AG09309 (cell line): ENCODE measurements at regions not wholly inside any gene's neighbourhood (a gene's known extent, or its start where the extent isn't known, plus 50 kb on each side); places are given as distances from the start of the nearest gene placed in this dataset.
"Not testable (repeated sequence)": the region's sequence is repeated elsewhere in the genome, so short reads cannot be mapped to it uniquely, and the experiment has no call there.

Experiments used
- DNase-seq: peaks from one replicate; pipeline ENCODE4 v3.0.0-alpha.2; 2010; ENCODE audit warnings: low read depth
- H3K4me3 ChIP-seq: 2 replicates; pipeline ENCODE4 v1.5.1; 2011; ENCODE audit warnings: mild to moderate bottlenecking, low read depth, low read length, moderate library complexity; ENCODE audit not compliant: control insufficient read depth
- CTCF ChIP-seq: IDR thresholded peaks from 2 replicates; pipeline ENCODE4 v1.5.1; 2011; ENCODE audit warnings: mild to moderate bottlenecking, low read depth, low read length, inconsistent platforms; ENCODE audit not compliant: insufficient read depth, control insufficient read depth; ENCODE audit errors: missing control alignments

GRCh38 chr13:83452292-83452950 is 429.9 kb downstream of the SLITRK1 start:
- no peak for TF ChIP-seq CTCF
- no peak overlapping the region for H3K4me3 ChIP-seq
- DNase-seq, result no peak

GRCh38 chr13:83450591-83450990 is 431.7 kb downstream of the SLITRK1 start:
- no peak overlapping the region for H3K4me3 ChIP-seq
- no peak for TF ChIP-seq CTCF
- DNase-seq, result no peak

GRCh38 chr13:83449668-83450395 is 432.4 kb downstream of the SLITRK1 start:
- no peak overlapping the region for H3K4me3 ChIP-seq
- no peak for TF ChIP-seq CTCF
- peak; percentile 40 for DNase-seq

- no peak for TF ChIP-seq CTCF
- no peak for DNase-seq
- no peak overlapping the region for H3K4me3 ChIP-seq
These were observed 441.8 kb downstream of the SLITRK1 start for GRCh38 chr13:83440465-83440864.

GRCh38 chr13:83439464-83439863 is 442.8 kb downstream of the SLITRK1 start:
- H3K4me3 ChIP-seq, DNase-seq: not testable (repeated sequence)

GRCh38 chr13:83423861-83424260 is 458.4 kb downstream of the SLITRK1 start:
- no peak for DNase-seq
- TF ChIP-seq CTCF, result no peak
- H3K4me3 ChIP-seq, result no peak overlapping the region

GRCh38 chr13:83423381-83423780 is 458.9 kb downstream of the SLITRK1 start:
- H3K4me3 ChIP-seq, result no peak overlapping the region
- no peak for DNase-seq
- no peak for TF ChIP-seq CTCF
